NCI-H1105 (cell line): ENCODE measurements at regions not wholly inside any gene's neighbourhood (a gene's known extent, or its start where the extent isn't known, plus 50 kb on each side); places are given as distances from the start of the nearest gene placed in this dataset.
"Not testable (repeated sequence)": the region's sequence is repeated elsewhere in the genome, so short reads cannot be mapped to it uniquely, and the experiment has no call there.

Experiments
- DNase-seq: peaks from one replicate; lab custom pipeline; 2025; lab: John Stamatoyannopoulos, UW

GRCh38 chr10:8310930-8311329 is 256.4 kb downstream of the GATA3 start:
- DNase-seq = no peak

- DNase-seq = no peak
These were observed 257.1 kb downstream of the GATA3 start for GRCh38 chr10:8311526-8312070.

GRCh38 chr10:8312079-8312478 is 257.6 kb downstream of the GATA3 start:
- no peak for DNase-seq

- DNase-seq = no peak
These were observed 258.3 kb downstream of the GATA3 start for GRCh38 chr10:8312781-8313180.

GRCh38 chr10:8314486-8314885 is 260.0 kb downstream of the GATA3 start:
- no peak for DNase-seq

GRCh38 chr10:8315619-8316021 is 261.1 kb downstream of the GATA3 start:
- DNase-seq = no peak

GRCh38 chr10:8316284-8316683 is 261.8 kb downstream of the GATA3 start:
- DNase-seq = no peak

- DNase-seq = not testable (repeated sequence)
These were observed 263.9 kb downstream of the GATA3 start for GRCh38 chr10:8318429-8318828.

GRCh38 chr10:8318956-8319355 is 264.5 kb downstream of the GATA3 start:
- no peak for DNase-seq

GRCh38 chr10:8319704-8320103 is 265.2 kb downstream of the GATA3 start:
- no peak for DNase-seq

GRCh38 chr10:8321990-8322389 is 267.5 kb downstream of the GATA3 start:
- DNase-seq = peak; percentile 57

- no peak for DNase-seq
These were observed 269.1 kb downstream of the GATA3 start for GRCh38 chr10:8323428-8324054.

- no peak for DNase-seq
These were observed 270.8 kb downstream of the GATA3 start for GRCh38 chr10:8325024-8325980.

GRCh38 chr10:8326396-8327139 is 272.1 kb downstream of the GATA3 start:
- no peak for DNase-seq

GRCh38 chr10:8327140-8327423 is 272.6 kb downstream of the GATA3 start:
- DNase-seq = no peak

GRCh38 chr10:8331387-8331786 is 276.9 kb downstream of the GATA3 start:
- no peak for DNase-seq

- peak; percentile 18 for DNase-seq
These were observed 277.6 kb downstream of the GATA3 start for GRCh38 chr10:8331896-8332729.

GRCh38 chr10:8332730-8333111 is 278.2 kb downstream of the GATA3 start:
- DNase-seq = no peak

GRCh38 chr10:8334631-8335030 is 280.1 kb downstream of the GATA3 start:
- DNase-seq = no peak

- DNase-seq = no peak
These were observed 282.3 kb downstream of the GATA3 start for GRCh38 chr10:8336629-8337331.

GRCh38 chr10:8337332-8337651 is 282.8 kb downstream of the GATA3 start:
- no peak for DNase-seq
